IMR-90 (cell line): ENCODE measurements at regions not wholly inside any gene's neighbourhood (a gene's known extent, or its start where the extent isn't known, plus 50 kb on each side); places are given as distances from the start of the nearest gene placed in this dataset.

ENCODE experiments used
- ATAC-seq: fragments of 200-7000 bp; cut with Tn5 transposase; 2 replicates; pipeline ENCODE4 v1.9.1; 2020; ENCODE audit warnings: low read depth, mild to moderate bottlenecking, moderate library complexity
- BruUV-seq: library from RNA; stranded (reverse); fragments of 400-500 nt; replicated peaks from 2 replicates; lab custom pipeline; 2021; lab: Mats Ljungman, UMichigan
- CTCF ChIA-PET: fragments of 300-600 bp; formaldehyde crosslinking; extraction: SDS; loops from one replicate; lab custom pipeline; 2021; ENCODE audit warnings: antibody characterized with exemption; lab: Yijun Ruan, JAX
- POLR2A ChIA-PET: fragments of 300-600 bp; sonication (Branson Sonifier 250); formaldehyde crosslinking; loops from one replicate; lab custom pipeline; 2022; ENCODE audit warnings: antibody characterized with exemption; ENCODE audit not compliant: unreplicated experiment; lab: Charles Lee
- DNase-seq: peaks from one replicate; pipeline ENCODE4 v3.0.0; 2013
- H2AFZ ChIP-seq: replicated peaks from 2 replicates; pipeline ENCODE3; 2013; ENCODE audit warnings: low read length, mild to moderate bottlenecking; ENCODE audit not compliant: poor library complexity
- H2AK5ac ChIP-seq: 2 replicates; pipeline ENCODE4 v1.6.1; 2013; ENCODE audit warnings: low read depth, low read length, inconsistent platforms
- H2AK9ac ChIP-seq: replicated peaks from 2 replicates; pipeline ENCODE3; 2013; ENCODE audit warnings: mild to moderate bottlenecking, low read depth, low read length, moderate library complexity; ENCODE audit not compliant: poor library complexity
- H2BK120ac ChIP-seq: 2 replicates; pipeline ENCODE4 v1.6.1; 2013; ENCODE audit warnings: low read depth, low read length, inconsistent platforms
- H2BK15ac ChIP-seq: 3 replicates; pipeline ENCODE4 v1.6.1; 2013; ENCODE audit warnings: low read depth, low read length, inconsistent platforms
- H2BK20ac ChIP-seq: 2 replicates; pipeline ENCODE4 v1.6.1; 2013; ENCODE audit warnings: low read depth, mild to moderate bottlenecking, inconsistent platforms, low read length, moderate library complexity
- H2BK5ac ChIP-seq: 2 replicates; pipeline ENCODE4 v1.6.1; 2013; ENCODE audit warnings: mild to moderate bottlenecking, low read depth, low read length, inconsistent platforms; ENCODE audit not compliant: poor library complexity, severe bottlenecking
- H3K14ac ChIP-seq: replicated peaks from 2 replicates; pipeline ENCODE4 v1.6.1; 2013; ENCODE audit warnings: low read depth, low read length, inconsistent platforms
- H3K18ac ChIP-seq: 2 replicates; pipeline ENCODE4 v1.6.1; 2013; ENCODE audit warnings: low read depth, low read length, control low read depth
- H3K23ac ChIP-seq: 2 replicates; pipeline ENCODE4 v1.6.1; 2013; ENCODE audit warnings: low read depth, low read length, inconsistent platforms
- H3K27ac ChIP-seq: 2 replicates; pipeline ENCODE4 v1.5.1; 2013; ENCODE audit warnings: mild to moderate bottlenecking, control low read depth, low read length; ENCODE audit not compliant: insufficient read depth
- H3K27me3 ChIP-seq: 2 replicates; pipeline ENCODE4 v1.6.1; 2013; ENCODE audit warnings: low read length; ENCODE audit not compliant: control insufficient read depth, insufficient read depth
- H3K36me3 ChIP-seq: 2 replicates; pipeline ENCODE4 v1.6.1; 2013; ENCODE audit warnings: low read length, mixed read lengths; ENCODE audit not compliant: control insufficient read depth, insufficient read depth
- H3K4ac ChIP-seq: 2 replicates; pipeline ENCODE4 v1.6.1; 2013; ENCODE audit warnings: low read depth, low read length, inconsistent platforms
- H3K4me1 ChIP-seq: 2 replicates; pipeline ENCODE4 v1.6.1; 2013; ENCODE audit warnings: low read length, mixed read lengths; ENCODE audit not compliant: control insufficient read depth, insufficient read depth
- H3K4me2 ChIP-seq: 2 replicates; pipeline ENCODE4 v1.6.1; 2013; ENCODE audit warnings: low read depth, mild to moderate bottlenecking, control low read depth, low read length, moderate library complexity
- H3K4me3 ChIP-seq: 2 replicates; pipeline ENCODE4 v1.5.1; 2013; ENCODE audit warnings: low read depth, mild to moderate bottlenecking, control low read depth, low read length, moderate library complexity; ENCODE audit not compliant: insufficient read depth
- H3K56ac ChIP-seq: 2 replicates; pipeline ENCODE4 v1.6.1; 2013; ENCODE audit warnings: low read length, inconsistent platforms; ENCODE audit not compliant: insufficient read depth; ENCODE audit errors: extremely low read depth
- H3K79me1 ChIP-seq, 2 experiments: 2 replicates each; pipeline ENCODE4 v1.6.1; 2013; ENCODE audit warnings: low read length in 2 of 2, inconsistent platforms in 1 of 2, low read depth in 1 of 2
- H3K9ac ChIP-seq: 2 replicates; pipeline ENCODE4 v1.6.1; 2013; ENCODE audit warnings: low read depth, low read length, control low read depth
- H3K9me1 ChIP-seq: 2 replicates; pipeline ENCODE4 v1.6.1; 2013; ENCODE audit warnings: low read length, inconsistent platforms; ENCODE audit not compliant: insufficient read depth
- H3K9me3 ChIP-seq: 2 replicates; pipeline ENCODE4 v1.6.1; 2013; ENCODE audit warnings: low read length; ENCODE audit not compliant: control insufficient read depth, insufficient read depth
- H4K20me1 ChIP-seq: 2 replicates; pipeline ENCODE4 v1.6.1; 2013; ENCODE audit warnings: low read length, inconsistent platforms; ENCODE audit not compliant: insufficient read depth
- H4K5ac ChIP-seq: 2 replicates; pipeline ENCODE4 v1.6.1; 2013; ENCODE audit warnings: mild to moderate bottlenecking, low read depth, low read length, control low read depth
- H4K8ac ChIP-seq, 2 experiments: 2 replicates each; pipeline ENCODE4 v1.6.1; 2013; ENCODE audit warnings: low read depth in 2 of 2, low read length in 2 of 2, control low read depth in 1 of 2, inconsistent platforms in 1 of 2
- H4K91ac ChIP-seq: 2 replicates; pipeline ENCODE4 v1.6.1; 2013; ENCODE audit warnings: low read depth, low read length, inconsistent platforms; ENCODE audit not compliant: insufficient read depth
- CEBPB ChIP-seq: IDR thresholded peaks from 2 replicates; pipeline ENCODE4 v1.6.1; 2012; ENCODE audit warnings: low read depth, low read length, improper control_type of control experiment
- CHD1 ChIP-seq: IDR thresholded peaks from 2 replicates; pipeline ENCODE4 v1.6.1; 2012; ENCODE audit warnings: low read depth, low read length, improper control_type of control experiment
- FOS ChIP-seq: fragments of 150-350 bp; IDR thresholded peaks from 2 replicates; pipeline ENCODE4 v1.6.1; 2016; ENCODE audit warnings: low read depth, low read length
- MAZ ChIP-seq: IDR thresholded peaks from 2 replicates; pipeline ENCODE4 v1.6.1; 2012; ENCODE audit warnings: low read depth, mild to moderate bottlenecking, low read length, improper control_type of control experiment, moderate library complexity, borderline replicate concordance
- MXI1 ChIP-seq: IDR thresholded peaks from 2 replicates; pipeline ENCODE4 v1.6.1; 2012; ENCODE audit warnings: low read depth, mild to moderate bottlenecking, low read length, moderate library complexity, borderline replicate concordance
- NFE2L2 ChIP-seq: fragments of 150-350 bp; IDR thresholded peaks from 2 replicates; pipeline ENCODE4 v1.6.1; 2016; ENCODE audit warnings: low read depth, mild to moderate bottlenecking, low read length
- POLR2A ChIP-seq: IDR thresholded peaks from 2 replicates; pipeline ENCODE4 v1.6.1; 2012; ENCODE audit warnings: mild to moderate bottlenecking, low read depth, low read length
- RAD21 ChIP-seq: IDR thresholded peaks from 2 replicates; pipeline ENCODE4 v1.6.1; 2012; ENCODE audit warnings: low read length, improper control_type of control experiment
- SMC3 ChIP-seq: fragments of 150-350 bp; IDR thresholded peaks from 2 replicates; pipeline ENCODE4 v1.6.1; 2016; ENCODE audit warnings: low read depth, mild to moderate bottlenecking, antibody characterized with exemption, low read length, moderate library complexity
- WGBS, 2 experiments: methylation state at CpG; one replicate each; pipeline versions ENCODE4 v1.1.5 to v1.1.7; 2013; ENCODE audit warnings: missing lambda C conversion rate in 2 of 2; ENCODE audit not compliant: insufficient read length in 1 of 2; ENCODE audit errors: extremely low coverage in 2 of 2; 5-methylcytosine and 5-hydroxymethylcytosine counted together
- dilution Hi-C: fragments of 300-500 bp; cut with HindIII; formaldehyde crosslinking; loops from one replicate; pipeline ENCODE4 v1.14.3; 2018; ENCODE audit warnings: low sequenced_read_pairs; ENCODE audit not compliant: unreplicated experiment
- in situ Hi-C: fragments of 300-500 bp; cut with MboI; formaldehyde crosslinking; loops from 3 replicates; pipeline ENCODE4 v1.14.3; 2019; ENCODE audit warnings: low sequenced_read_pairs, inconsistent platforms, mixed read lengths
- intact Hi-C: fragments of 100-400 bp; cut with micrococcal nuclease; formaldehyde crosslinking; loops from 2 replicates; pipeline ENCODE4 v1.10.0; 2022
- TF ChIP-seq, protein P1 (sequence below): conservative IDR thresholded peaks from 2 replicates; pipeline ENCODE4 v1.5.1; 2012; ENCODE audit warnings: mild to moderate bottlenecking, low read depth, low read length, improper control_type of control experiment
- TF ChIP-seq, protein P2 (sequence below): fragments of 150-350 bp; IDR thresholded peaks from 2 replicates; pipeline ENCODE4 v1.6.1; 2017; ENCODE audit warnings: mild to moderate bottlenecking, antibody characterized with exemption, low read length, low read depth

- TF ChIP-seq, protein P1, sequence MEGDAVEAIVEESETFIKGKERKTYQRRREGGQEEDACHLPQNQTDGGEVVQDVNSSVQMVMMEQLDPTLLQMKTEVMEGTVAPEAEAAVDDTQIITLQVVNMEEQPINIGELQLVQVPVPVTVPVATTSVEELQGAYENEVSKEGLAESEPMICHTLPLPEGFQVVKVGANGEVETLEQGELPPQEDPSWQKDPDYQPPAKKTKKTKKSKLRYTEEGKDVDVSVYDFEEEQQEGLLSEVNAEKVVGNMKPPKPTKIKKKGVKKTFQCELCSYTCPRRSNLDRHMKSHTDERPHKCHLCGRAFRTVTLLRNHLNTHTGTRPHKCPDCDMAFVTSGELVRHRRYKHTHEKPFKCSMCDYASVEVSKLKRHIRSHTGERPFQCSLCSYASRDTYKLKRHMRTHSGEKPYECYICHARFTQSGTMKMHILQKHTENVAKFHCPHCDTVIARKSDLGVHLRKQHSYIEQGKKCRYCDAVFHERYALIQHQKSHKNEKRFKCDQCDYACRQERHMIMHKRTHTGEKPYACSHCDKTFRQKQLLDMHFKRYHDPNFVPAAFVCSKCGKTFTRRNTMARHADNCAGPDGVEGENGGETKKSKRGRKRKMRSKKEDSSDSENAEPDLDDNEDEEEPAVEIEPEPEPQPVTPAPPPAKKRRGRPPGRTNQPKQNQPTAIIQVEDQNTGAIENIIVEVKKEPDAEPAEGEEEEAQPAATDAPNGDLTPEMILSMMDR = no peak
- TF ChIP-seq FOS = peak; percentile 63
Measured at GRCh38 chr9:96139592-96140295, 162.2 kb downstream of the HSD17B3 start (continued).

DNA sequence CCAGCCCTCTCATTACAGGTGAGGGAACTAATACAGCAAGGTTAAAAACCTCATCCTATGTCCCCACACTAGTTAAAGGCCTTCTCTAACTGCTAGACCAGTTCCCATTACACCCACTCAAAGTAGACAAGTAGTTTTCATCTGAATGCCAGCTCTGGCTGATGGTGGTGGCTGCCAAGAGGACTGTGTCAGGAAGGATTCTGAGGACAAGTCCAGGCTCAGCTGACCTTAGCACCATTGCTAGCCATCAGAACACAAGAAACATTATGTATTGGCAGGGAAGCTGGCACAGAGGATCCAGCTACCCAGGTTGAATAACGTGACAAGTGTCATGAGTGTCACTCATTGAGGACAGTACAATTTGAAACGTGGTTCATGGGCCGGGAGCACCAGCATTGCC is 163.4 kb downstream of the HSD17B3 start:
- Histone ChIP-seq H3K9me3 (peaks cover 3% of the 10 kb centered on the region; the same call in 1 of the 2 replicates), H2BK15ac (no peak overlapping the region), H4K8ac (no peak overlapping the region), H3K23ac (no peak overlapping the region), H2AK9ac (no peak overlapping the region), H2AK5ac (peak overlapping the region; percentile 68; the same call in 1 of the 2 replicates), H3K14ac (no peak overlapping the region), H3K4me1 (peaks cover 29% of the 10 kb centered on the region), H2AFZ (no peak overlapping the region), H3K56ac (no peak overlapping the region), H3K4me2 (no peak overlapping the region), H3K9me1 (peaks cover 4% of the 10 kb centered on the region; the same call in 1 of the 2 replicates), H2BK20ac (no peak overlapping the region), H2BK120ac (no peak overlapping the region), H3K27me3 (peaks cover 17% of the 10 kb centered on the region), H4K5ac (peak overlapping the region; percentile 41; the same call in 1 of the 2 replicates), H2BK5ac (no peak overlapping the region), H3K4me3 (no peak overlapping the region), H3K18ac (peak overlapping the region; percentile 56), H4K20me1 (no peaks in the 10 kb centered on the region), H3K27ac (no peak overlapping the region), H3K4ac (no peak overlapping the region), H3K36me3 (no peaks in the 10 kb centered on the region), H3K9ac (no peak overlapping the region), H4K91ac (peak overlapping the region; percentile 25; the same call in 1 of the 2 replicates), H3K79me1 (no peaks in the 10 kb centered on the region)
- in situ Hi-C loops = no loop called here
- no CpG with 5 or more reads among the region's 3 CpGs for WGBS, 2 experiments
- ChIA-PET CTCF (no interaction called here), POLR2A (no interaction called here)
- DNase-seq (no peak), ATAC-seq (no peak)
- dilution Hi-C loops = no loop called here
- intact Hi-C loops = loop anchor here (10.0 kb wide), 1 partner anchor 634 kb away; no protein-coding TSS in a partner anchor
- no TSS peak for BruUV-seq
- no peak for TF ChIP-seq FOS
- no peak for TF ChIP-seq SMC3
- TF ChIP-seq, protein P2, sequence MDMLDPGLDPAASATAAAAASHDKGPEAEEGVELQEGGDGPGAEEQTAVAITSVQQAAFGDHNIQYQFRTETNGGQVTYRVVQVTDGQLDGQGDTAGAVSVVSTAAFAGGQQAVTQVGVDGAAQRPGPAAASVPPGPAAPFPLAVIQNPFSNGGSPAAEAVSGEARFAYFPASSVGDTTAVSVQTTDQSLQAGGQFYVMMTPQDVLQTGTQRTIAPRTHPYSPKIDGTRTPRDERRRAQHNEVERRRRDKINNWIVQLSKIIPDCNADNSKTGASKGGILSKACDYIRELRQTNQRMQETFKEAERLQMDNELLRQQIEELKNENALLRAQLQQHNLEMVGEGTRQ = no peak
- no peak for TF ChIP-seq POLR2A
- TF ChIP-seq NFE2L2 = no peak
- TF ChIP-seq MXI1 = no peak
- TF ChIP-seq, protein P1 = no peak
- TF ChIP-seq RAD21 = no peak
- no peak for TF ChIP-seq CHD1
- no peak for TF ChIP-seq CEBPB
- no peak for TF ChIP-seq MAZ
